Parathyroid adenoma (tissue), 2 donors: ENCODE measurements at regions not wholly inside any gene's neighbourhood (a gene's known extent, or its start where the extent isn't known, plus 50 kb on each side); places are given as distances from the start of the nearest gene placed in this dataset.

Source experiments
- H2AFZ ChIP-seq: fragments of 300-600 bp; sonication (generic); one replicate; pipeline ENCODE4 v1.7.0; 2017; ENCODE audit warnings: antibody characterized with exemption, mild to moderate bottlenecking
- H3K27ac ChIP-seq: fragments of 300-600 bp; sonication (generic); one replicate; pipeline ENCODE4 v1.7.0; 2017
- H3K27me3 ChIP-seq: fragments of 300-600 bp; sonication (generic); one replicate; pipeline ENCODE4 v1.7.0; 2017; ENCODE audit warnings: low read length; ENCODE audit not compliant: control insufficient read depth, insufficient read depth
- H3K36me3 ChIP-seq: fragments of 300-600 bp; sonication (generic); one replicate; pipeline ENCODE4 v1.7.0; 2017; ENCODE audit warnings: low read length; ENCODE audit not compliant: control insufficient read depth, insufficient read depth
- H3K4me1 ChIP-seq: fragments of 300-600 bp; sonication (generic); one replicate; pipeline ENCODE4 v1.7.0; 2017; ENCODE audit warnings: control low read depth
- H3K4me2 ChIP-seq: fragments of 300-600 bp; sonication (generic); one replicate; pipeline ENCODE4 v1.7.0; 2017; ENCODE audit warnings: low read length
- H3K4me3 ChIP-seq: fragments of 300-600 bp; sonication (generic); one replicate; pipeline ENCODE4 v1.7.0; 2017; ENCODE audit warnings: low read depth, low read length
- H3K79me2 ChIP-seq: fragments of 300-600 bp; sonication (generic); one replicate; pipeline ENCODE4 v1.7.0; 2017; ENCODE audit warnings: control low read depth
- H3K9ac ChIP-seq: fragments of 300-600 bp; sonication (generic); one replicate; pipeline ENCODE4 v1.7.0; 2017; ENCODE audit warnings: mild to moderate bottlenecking
- H3K9me3 ChIP-seq: fragments of 300-600 bp; sonication (generic); one replicate; pipeline ENCODE4 v1.7.0; 2017; ENCODE audit warnings: low read length; ENCODE audit not compliant: control insufficient read depth
- TF ChIP-seq, protein P1 (sequence below): fragments of 300-600 bp; sonication (generic); IDR thresholded peaks from one replicate; pipeline ENCODE4 v1.7.0; 2017; ENCODE audit warnings: antibody characterized with exemption, mild to moderate bottlenecking
- donor health status: primary hyperparathyroidism.

DNA sequence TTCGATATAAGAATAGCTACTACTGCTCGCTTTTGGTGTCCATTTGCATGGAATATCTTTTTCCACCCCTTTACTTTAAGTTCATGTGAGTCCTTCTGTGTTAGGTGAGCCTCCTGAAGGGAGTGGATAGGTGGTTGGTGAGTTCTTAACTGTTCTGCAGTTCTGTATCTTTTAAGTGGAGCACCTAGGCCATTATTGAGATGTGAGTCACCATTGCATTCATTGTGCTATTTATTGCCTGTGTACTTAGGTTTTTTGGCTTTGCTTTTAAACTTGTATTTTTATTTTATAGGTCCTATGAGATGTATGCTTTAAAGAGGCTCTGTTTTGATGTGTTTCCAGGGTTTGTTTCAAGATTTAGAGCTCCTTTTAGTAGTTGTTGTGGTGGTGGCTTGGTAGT lies 1430.8 kb downstream of the REEP3 start:
- Histone ChIP-seq H3K36me3 (no peaks in the 10 kb centered on the region), H3K27ac (no peak overlapping the region), H3K4me3 (no peak overlapping the region), H3K4me2 (no peak overlapping the region), H3K79me2 (no peaks in the 10 kb centered on the region), H2AFZ (no peak overlapping the region), H3K9me3 (no peaks in the 10 kb centered on the region), H3K4me1 (no peaks in the 10 kb centered on the region), H3K27me3 (no peaks in the 10 kb centered on the region), H3K9ac (no peak overlapping the region)
- TF ChIP-seq, protein P1, sequence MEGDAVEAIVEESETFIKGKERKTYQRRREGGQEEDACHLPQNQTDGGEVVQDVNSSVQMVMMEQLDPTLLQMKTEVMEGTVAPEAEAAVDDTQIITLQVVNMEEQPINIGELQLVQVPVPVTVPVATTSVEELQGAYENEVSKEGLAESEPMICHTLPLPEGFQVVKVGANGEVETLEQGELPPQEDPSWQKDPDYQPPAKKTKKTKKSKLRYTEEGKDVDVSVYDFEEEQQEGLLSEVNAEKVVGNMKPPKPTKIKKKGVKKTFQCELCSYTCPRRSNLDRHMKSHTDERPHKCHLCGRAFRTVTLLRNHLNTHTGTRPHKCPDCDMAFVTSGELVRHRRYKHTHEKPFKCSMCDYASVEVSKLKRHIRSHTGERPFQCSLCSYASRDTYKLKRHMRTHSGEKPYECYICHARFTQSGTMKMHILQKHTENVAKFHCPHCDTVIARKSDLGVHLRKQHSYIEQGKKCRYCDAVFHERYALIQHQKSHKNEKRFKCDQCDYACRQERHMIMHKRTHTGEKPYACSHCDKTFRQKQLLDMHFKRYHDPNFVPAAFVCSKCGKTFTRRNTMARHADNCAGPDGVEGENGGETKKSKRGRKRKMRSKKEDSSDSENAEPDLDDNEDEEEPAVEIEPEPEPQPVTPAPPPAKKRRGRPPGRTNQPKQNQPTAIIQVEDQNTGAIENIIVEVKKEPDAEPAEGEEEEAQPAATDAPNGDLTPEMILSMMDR, result no peak

DNA sequence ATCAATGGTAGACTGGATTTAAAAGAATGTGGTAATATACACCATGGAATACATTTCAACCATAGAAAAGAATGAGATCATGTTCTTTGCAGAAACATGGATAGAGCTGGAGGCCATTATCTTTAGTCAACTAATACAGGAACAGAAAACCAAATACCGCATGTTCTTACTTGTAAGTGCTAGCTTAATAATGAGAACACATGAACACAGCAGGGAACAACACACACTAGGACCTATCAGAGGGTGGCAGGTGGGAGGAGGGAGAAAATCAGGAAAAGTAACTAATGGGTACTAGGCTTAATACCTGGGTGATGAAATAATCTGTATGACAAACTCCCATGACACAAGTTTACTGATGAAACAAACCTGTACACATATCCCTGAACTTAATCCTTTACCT lies 1435.2 kb downstream of the REEP3 start:
- Histone ChIP-seq H3K36me3 (no peaks in the 10 kb centered on the region), H3K9me3 (no peaks in the 10 kb centered on the region), H3K27ac (no peak overlapping the region), H3K79me2 (no peaks in the 10 kb centered on the region), H3K27me3 (no peaks in the 10 kb centered on the region), H3K4me3 (no peak overlapping the region), H3K4me1 (no peaks in the 10 kb centered on the region), H3K9ac (no peak overlapping the region), H3K4me2 (no peak overlapping the region), H2AFZ (no peak overlapping the region)
- TF ChIP-seq, protein P1, result no peak

DNA sequence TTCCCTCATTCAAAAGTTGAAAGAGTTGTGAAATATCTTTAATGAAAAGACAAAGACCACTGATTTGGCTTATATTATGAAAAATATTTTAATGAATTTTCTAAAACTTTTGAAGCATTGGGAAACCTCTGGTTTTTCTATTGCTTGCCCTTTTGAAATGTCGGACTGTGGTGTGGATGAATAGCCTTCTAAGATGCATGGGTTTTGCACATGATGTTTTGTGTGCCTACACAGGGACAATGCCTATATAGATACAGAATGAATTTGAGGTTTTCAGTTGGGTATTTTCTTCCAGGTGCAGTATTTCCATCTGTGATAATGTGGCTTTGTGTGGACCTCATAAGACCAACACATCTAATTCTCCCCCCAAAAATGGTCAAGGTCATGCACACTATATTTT lies 1437.9 kb downstream of the REEP3 start:
- H3K4me3 ChIP-seq, result no peak overlapping the region
- no peaks in the 10 kb centered on the region for H3K36me3 ChIP-seq
- TF ChIP-seq, protein P1, result no peak
- no peaks in the 10 kb centered on the region for H3K27me3 ChIP-seq
- H3K4me2 ChIP-seq, result no peak overlapping the region
- no peaks in the 10 kb centered on the region for H3K4me1 ChIP-seq
- H3K27ac ChIP-seq, result no peak overlapping the region
- no peaks in the 10 kb centered on the region for H3K9me3 ChIP-seq
- H3K79me2 ChIP-seq, result no peaks in the 10 kb centered on the region
- H3K9ac ChIP-seq, result no peak overlapping the region
- no peak overlapping the region for H2AFZ ChIP-seq

DNA sequence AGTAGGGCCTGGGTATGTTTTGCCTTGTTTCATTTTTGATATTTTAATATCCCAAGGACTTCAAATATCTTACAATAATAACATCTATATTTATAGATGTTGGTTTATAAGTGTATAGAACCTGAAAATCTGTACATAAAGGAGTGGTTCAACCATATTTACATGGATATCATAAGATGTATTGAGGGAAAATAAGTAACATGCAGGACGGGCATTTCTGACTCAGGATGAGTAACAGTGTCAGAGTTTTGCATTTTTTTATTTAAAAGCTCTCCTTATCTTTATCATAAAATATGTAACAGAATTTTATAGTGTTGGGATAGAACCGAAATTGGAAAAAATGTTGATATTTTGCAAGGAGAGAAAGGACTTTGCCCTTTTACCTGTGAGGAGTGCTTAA lies 1438.7 kb downstream of the REEP3 start:
- H3K79me2 ChIP-seq, result no peaks in the 10 kb centered on the region
- no peaks in the 10 kb centered on the region for H3K4me1 ChIP-seq
- TF ChIP-seq, protein P1, result no peak
- H3K4me2 ChIP-seq, result no peak overlapping the region
- no peaks in the 10 kb centered on the region for H3K9me3 ChIP-seq
- no peak overlapping the region for H3K9ac ChIP-seq
- H3K4me3 ChIP-seq, result no peak overlapping the region
- H3K27me3 ChIP-seq, result no peaks in the 10 kb centered on the region
- H3K27ac ChIP-seq, result no peak overlapping the region
- H3K36me3 ChIP-seq, result no peaks in the 10 kb centered on the region
- no peak overlapping the region for H2AFZ ChIP-seq

DNA sequence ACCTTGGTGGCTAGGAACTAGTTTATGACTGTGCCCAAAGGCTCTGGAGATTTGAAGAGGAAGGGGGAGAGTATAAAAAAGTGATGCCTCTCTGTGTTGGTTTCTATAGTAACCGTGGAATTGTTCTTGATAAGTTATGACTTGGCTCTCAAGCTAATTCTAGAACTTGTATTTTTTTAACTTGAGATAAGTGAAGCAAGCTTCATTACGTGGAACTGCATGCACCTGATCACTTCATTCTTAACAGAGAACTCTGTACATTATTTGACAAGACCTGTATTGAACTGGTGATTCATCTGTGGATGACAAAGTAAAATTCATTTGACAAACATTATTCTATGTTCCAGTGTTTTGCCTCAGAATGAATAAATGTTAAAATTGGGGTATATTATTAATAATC lies 1452.2 kb downstream of the REEP3 start:
- TF ChIP-seq, protein P1, result no peak
- Histone ChIP-seq H3K27ac (no peak overlapping the region), H3K36me3 (no peaks in the 10 kb centered on the region), H3K79me2 (no peaks in the 10 kb centered on the region), H3K9ac (no peak overlapping the region), H3K4me1 (no peaks in the 10 kb centered on the region), H3K9me3 (no peaks in the 10 kb centered on the region), H3K4me3 (no peak overlapping the region), H2AFZ (no peak overlapping the region), H3K4me2 (no peak overlapping the region), H3K27me3 (no peaks in the 10 kb centered on the region)
